ENCODE measurements at regions not wholly inside any gene's neighbourhood (a gene's known extent, or its start where the extent isn't known, plus 50 kb on each side); places are given as distances from the start of the nearest gene placed in this dataset.

DNA sequence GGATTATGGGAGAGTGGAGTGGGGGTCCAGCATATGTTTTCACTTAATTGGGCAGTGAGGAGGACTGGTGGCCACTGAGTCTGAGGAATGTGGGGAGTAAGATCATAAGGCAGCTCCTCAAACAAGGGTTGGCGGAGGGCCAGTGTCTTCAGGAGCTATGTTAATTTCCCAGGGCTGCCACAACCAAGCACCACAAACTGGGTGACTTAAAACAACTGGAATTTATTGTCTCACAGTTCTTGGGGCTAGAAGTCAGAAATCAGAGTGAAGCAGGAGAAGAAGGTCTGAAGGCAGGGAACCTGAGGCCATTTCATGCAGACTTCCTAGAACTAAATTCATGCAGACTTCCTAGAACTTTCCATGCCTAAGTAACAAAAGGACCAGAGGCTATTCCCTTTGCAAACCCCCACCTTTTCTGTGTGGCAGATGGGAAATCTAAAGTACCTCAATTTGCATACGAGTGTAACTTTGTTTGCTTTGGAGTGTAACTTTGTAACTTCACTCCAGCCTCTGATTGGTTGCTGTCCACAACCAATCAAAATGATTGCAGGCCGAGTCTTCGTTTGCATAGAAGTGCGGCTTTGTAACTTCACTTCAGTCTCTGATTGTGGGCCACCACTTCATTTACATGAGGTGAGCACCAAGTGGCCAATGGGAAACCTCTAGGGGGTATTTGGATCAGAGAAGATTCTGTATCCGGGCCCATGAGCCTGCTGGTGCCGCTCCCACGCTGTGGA is 50.5 kb upstream of the ZBED5 start:
- TF ChIP-seq EZH2 (IDR thresholded peaks at IDR 0.05; ENCODE audit: borderline replicate concordance, low read length) = no peak
- TF ChIP-seq, protein P1, sequence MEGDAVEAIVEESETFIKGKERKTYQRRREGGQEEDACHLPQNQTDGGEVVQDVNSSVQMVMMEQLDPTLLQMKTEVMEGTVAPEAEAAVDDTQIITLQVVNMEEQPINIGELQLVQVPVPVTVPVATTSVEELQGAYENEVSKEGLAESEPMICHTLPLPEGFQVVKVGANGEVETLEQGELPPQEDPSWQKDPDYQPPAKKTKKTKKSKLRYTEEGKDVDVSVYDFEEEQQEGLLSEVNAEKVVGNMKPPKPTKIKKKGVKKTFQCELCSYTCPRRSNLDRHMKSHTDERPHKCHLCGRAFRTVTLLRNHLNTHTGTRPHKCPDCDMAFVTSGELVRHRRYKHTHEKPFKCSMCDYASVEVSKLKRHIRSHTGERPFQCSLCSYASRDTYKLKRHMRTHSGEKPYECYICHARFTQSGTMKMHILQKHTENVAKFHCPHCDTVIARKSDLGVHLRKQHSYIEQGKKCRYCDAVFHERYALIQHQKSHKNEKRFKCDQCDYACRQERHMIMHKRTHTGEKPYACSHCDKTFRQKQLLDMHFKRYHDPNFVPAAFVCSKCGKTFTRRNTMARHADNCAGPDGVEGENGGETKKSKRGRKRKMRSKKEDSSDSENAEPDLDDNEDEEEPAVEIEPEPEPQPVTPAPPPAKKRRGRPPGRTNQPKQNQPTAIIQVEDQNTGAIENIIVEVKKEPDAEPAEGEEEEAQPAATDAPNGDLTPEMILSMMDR (conservative IDR thresholded peaks at IDR 0.05 in 1 of 2, IDR thresholded peaks at IDR 0.05 in 1 of 2; ENCODE audit: extremely low read depth in 1 of 2, insufficient read depth in 1 of 2, low read depth in 1 of 2, low read length in 2 of 2) = no peak
